ENCODE measurements at regions not wholly inside any gene's neighbourhood (a gene's known extent, or its start where the extent isn't known, plus 50 kb on each side); places are given as distances from the start of the nearest gene placed in this dataset.

DNA sequence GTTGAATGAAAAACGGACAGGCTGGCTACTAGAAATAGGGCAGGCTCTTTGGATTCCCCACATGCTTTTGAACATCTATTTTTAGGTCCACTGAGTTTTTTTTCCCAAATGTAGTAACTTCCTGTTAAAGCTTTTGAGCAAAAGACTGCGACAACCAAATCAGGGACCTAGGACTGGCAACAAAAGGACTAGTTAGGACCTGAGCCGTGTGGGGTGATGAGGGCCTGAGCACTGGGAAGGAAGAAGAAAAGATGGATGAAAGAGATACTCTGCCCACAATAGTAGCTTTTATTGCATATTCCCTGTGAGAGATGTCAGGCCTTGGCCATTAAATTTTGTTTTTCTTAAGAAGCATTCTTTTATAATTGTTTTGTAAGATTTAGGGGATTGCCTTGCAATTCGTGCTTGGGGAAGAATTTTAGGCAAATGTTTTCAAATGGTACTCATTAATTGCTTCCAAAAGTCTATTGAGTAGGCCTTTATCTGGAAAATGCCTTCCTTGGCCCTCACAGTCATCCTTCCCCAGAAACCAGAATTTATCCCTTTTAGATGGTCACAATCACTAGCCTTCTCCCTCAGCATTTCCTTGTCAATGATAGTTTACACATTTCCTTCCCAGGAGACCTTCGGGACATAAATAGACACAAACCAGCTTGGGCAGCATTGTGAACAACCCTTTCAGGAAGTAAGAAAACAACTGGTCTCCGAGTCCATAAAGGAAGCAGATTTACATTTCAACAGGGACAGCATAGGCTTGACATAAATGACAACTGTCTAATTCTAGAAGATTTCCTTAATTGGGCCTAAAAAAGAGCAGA, 166.5 kb downstream of the RMI1 start:
- Mint-ChIP-seq H3K36me3 (peaks cover 0 to 4% (median 0%) of the 10 kb centered on the region in 3 donors), H3K4me1 (no peaks in the 10 kb centered on the region)

DNA sequence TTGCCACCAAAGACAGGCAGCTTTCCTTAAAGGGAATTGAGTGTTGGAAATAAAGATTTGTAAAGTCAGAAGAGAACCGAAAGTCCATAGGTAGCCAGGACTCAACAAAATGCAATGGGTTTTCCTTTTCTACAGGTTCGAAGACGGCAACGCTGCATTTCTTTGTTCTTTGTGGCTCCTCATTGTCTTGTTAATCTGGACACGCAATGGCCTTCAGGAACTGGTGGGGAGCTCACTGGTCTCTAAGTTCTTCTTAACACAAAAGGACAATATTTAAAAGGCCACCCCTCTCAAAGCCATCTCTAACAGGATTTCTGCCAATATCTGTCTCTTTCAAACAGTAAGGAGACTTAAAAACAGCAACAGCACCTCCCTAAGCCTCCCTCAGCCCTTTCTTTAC, 170.6 kb downstream of the RMI1 start:
- POLR2A ChIA-PET, result no interaction called here
- Mint-ChIP-seq H3K27ac (no peak overlapping the region), H3K4me3 (no peak overlapping the region), H3K27me3 (peaks cover 0 to 11% of the 10 kb centered on the region in 2 donors), H3K9me3 (no peaks in the 10 kb centered on the region), H3K36me3 (no peaks in the 10 kb centered on the region), H3K4me1 (no peaks in the 10 kb centered on the region)
- no peaks in the 10 kb centered on the region for H3K27me3 ChIP-seq (ENCODE audit: insufficient read depth, low read length, poor library complexity, severe bottlenecking)
- no peak for DNase-seq
- H3K9me3 ChIP-seq (ENCODE audit: low read length), result no peaks in the 10 kb centered on the region
- H3K36me3 ChIP-seq (ENCODE audit: insufficient read depth, low read length), result no peaks in the 10 kb centered on the region
- CTCF ChIA-PET, result no interaction called here
- no peak overlapping the region for H3K4me3 ChIP-seq (ENCODE audit: low read length)
- no peaks in the 10 kb centered on the region for H3K4me1 ChIP-seq (ENCODE audit: insufficient read depth, low read length)
- H3K27ac ChIP-seq (ENCODE audit: low read depth, low read length), result no peak overlapping the region

More for the DNA sequence above, 166.5 kb downstream of the RMI1 start:
- CTCF ChIA-PET, result interaction anchor here (1.4 kb wide), 1 partner anchor 25 kb away, joined by 4 read pairs; no protein-coding TSS in a partner anchor
- peaks cover 9 to 23% of the 10 kb centered on the region in 2 donors for H3K27me3 Mint-ChIP-seq
- H3K27me3 ChIP-seq (ENCODE audit: insufficient read depth, low read length, poor library complexity, severe bottlenecking), result peaks cover 4% of the 10 kb centered on the region
- peaks cover 0 to 2% (median 0%) of the 10 kb centered on the region in 5 donors for H3K9me3 Mint-ChIP-seq
- POLR2A ChIA-PET, result no interaction called here
- H3K4me1 ChIP-seq (ENCODE audit: insufficient read depth, low read length), result no peaks in the 10 kb centered on the region
- peak overlapping the region in 1 of 8 donors; percentile 73 for H3K27ac Mint-ChIP-seq
- no peaks in the 10 kb centered on the region for H3K9me3 ChIP-seq (ENCODE audit: low read length)
- no peak overlapping the region for H3K27ac ChIP-seq (ENCODE audit: low read depth, low read length)
- H3K4me3 ChIP-seq (ENCODE audit: low read length), result no peak overlapping the region
- no peak for DNase-seq
- H3K36me3 ChIP-seq (ENCODE audit: insufficient read depth, low read length), result no peaks in the 10 kb centered on the region
- no peak overlapping the region for H3K4me3 Mint-ChIP-seq

DNA sequence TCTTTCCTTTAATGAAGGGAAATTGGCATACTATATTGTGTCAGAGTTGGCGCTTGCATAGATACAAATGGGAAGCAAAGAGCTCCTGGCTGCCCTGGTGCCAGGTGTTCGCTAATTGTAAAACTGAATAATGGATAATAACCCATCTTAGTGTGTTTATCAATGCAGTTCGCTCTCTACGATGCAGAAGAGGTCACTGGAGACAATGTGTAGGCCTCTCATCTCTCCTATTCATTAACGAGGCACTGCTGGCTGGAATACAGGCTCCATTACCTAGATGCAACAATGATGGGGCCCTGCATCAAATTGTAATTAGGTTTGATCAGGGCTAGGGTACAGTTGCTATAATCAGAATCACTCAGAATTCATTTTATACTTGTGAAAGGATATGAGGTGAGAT, 171.0 kb downstream of the RMI1 start:
- Histone ChIP-seq H3K36me3 (ENCODE audit: insufficient read depth, low read length) (no peaks in the 10 kb centered on the region), H3K4me3 (ENCODE audit: low read length) (no peak overlapping the region), H3K9me3 (ENCODE audit: low read length) (no peaks in the 10 kb centered on the region), H3K27me3 (ENCODE audit: insufficient read depth, low read length, poor library complexity, severe bottlenecking) (no peaks in the 10 kb centered on the region), H3K27ac (ENCODE audit: low read depth, low read length) (no peak overlapping the region), H3K4me1 (ENCODE audit: insufficient read depth, low read length) (no peaks in the 10 kb centered on the region)
- ChIA-PET POLR2A (no interaction called here), CTCF (no interaction called here)
- Mint-ChIP-seq H3K36me3 (no peaks in the 10 kb centered on the region), H3K27ac (no peak overlapping the region), H3K4me3 (no peak overlapping the region), H3K9me3 (no peaks in the 10 kb centered on the region), H3K4me1 (no peaks in the 10 kb centered on the region), H3K27me3 (peaks cover 0 to 11% of the 10 kb centered on the region in 2 donors)
- no peak for DNase-seq

DNA sequence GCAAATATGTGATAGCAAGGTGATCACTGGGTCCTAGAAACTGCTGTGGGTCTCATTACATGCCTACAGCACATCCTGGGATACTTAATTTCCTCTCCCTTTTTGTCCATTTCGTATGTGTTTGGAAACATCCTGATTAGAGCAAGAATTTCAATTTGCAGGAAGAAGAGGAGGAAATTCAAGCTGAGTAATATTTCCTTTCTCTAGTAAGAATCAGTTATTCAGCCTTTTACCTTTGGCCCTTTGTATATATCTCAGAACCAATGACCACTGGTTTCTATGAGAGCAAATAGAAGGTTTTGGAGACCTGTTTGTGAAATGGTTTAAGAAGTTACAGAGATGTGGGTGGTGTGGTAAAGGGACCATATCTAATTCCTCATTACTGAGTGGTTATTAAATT, 171.6 kb downstream of the RMI1 start:
- H3K27me3 ChIP-seq (ENCODE audit: insufficient read depth, low read length, poor library complexity, severe bottlenecking), result no peaks in the 10 kb centered on the region
- POLR2A ChIA-PET, result no interaction called here
- H3K4me3 ChIP-seq (ENCODE audit: low read length), result no peak overlapping the region
- no peaks in the 10 kb centered on the region for H3K36me3 ChIP-seq (ENCODE audit: insufficient read depth, low read length)
- no peak for DNase-seq
- CTCF ChIA-PET, result no interaction called here
- no peaks in the 10 kb centered on the region for H3K4me1 Mint-ChIP-seq
- H3K36me3 Mint-ChIP-seq, result no peaks in the 10 kb centered on the region
- no peaks in the 10 kb centered on the region for H3K9me3 Mint-ChIP-seq
- no peak overlapping the region for H3K4me3 Mint-ChIP-seq
- no peaks in the 10 kb centered on the region for H3K4me1 ChIP-seq (ENCODE audit: insufficient read depth, low read length)
- no peaks in the 10 kb centered on the region for H3K9me3 ChIP-seq (ENCODE audit: low read length)
- H3K27ac Mint-ChIP-seq, result no peak overlapping the region
- no peak overlapping the region for H3K27ac ChIP-seq (ENCODE audit: low read depth, low read length)
- H3K27me3 Mint-ChIP-seq, result peaks cover 0 to 11% of the 10 kb centered on the region in 2 donors

DNA sequence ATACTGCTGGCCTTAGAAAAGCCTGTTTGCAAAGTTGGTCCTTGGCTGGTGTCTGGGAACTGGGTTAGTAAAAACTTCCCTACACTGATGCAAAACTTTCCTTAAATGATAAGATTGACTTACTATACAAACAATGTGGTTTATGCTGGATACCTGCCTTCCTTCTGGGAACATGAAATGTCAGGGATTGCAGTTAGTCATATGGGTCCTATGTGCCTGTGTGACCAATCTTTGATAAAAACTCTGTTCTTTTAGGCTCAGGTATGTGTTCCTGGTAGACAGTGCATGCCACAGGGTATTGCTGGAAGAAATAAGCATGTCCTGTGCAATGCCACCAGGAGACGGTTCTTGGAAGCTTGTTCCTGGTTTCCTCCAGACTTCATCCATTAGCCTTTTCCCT, 173.3 kb downstream of the RMI1 start:
- Mint-ChIP-seq H3K27ac (no peak overlapping the region), H3K4me3 (no peak overlapping the region), H3K9me3 (no peaks in the 10 kb centered on the region), H3K36me3 (no peaks in the 10 kb centered on the region), H3K4me1 (no peaks in the 10 kb centered on the region), H3K27me3 (peaks cover 0 to 16% of the 10 kb centered on the region in 2 donors)
- ChIA-PET CTCF (no interaction called here), POLR2A (no interaction called here)
- no peak for DNase-seq
- Histone ChIP-seq H3K9me3 (ENCODE audit: low read length) (no peaks in the 10 kb centered on the region), H3K36me3 (ENCODE audit: insufficient read depth, low read length) (no peaks in the 10 kb centered on the region), H3K27ac (ENCODE audit: low read depth, low read length) (no peak overlapping the region), H3K27me3 (ENCODE audit: insufficient read depth, low read length, poor library complexity, severe bottlenecking) (no peaks in the 10 kb centered on the region), H3K4me3 (ENCODE audit: low read length) (no peak overlapping the region), H3K4me1 (ENCODE audit: insufficient read depth, low read length) (no peaks in the 10 kb centered on the region)

DNA sequence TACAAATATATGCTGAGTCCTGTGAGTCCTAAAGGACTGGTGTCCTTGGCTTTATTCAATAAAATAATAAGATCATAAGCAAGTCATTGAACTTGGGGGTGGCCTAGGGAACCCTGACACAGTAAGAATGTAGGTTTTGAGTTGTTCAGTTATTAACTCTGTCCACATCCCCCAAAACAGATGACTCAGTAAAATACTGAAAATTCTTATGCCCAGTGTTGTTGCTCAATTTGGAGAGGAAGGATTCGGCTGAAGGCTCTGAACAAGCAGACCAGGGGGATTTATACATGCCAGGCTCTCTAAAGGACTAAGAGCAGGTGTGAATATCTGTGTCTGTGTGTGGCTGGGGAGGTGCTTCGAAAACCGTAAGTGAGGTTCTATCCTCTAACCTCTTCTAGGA, 173.7 kb downstream of the RMI1 start:
- Mint-ChIP-seq H3K9me3 (no peaks in the 10 kb centered on the region), H3K27me3 (peaks cover 0 to 18% of the 10 kb centered on the region in 2 donors), H3K4me1 (no peaks in the 10 kb centered on the region), H3K36me3 (no peaks in the 10 kb centered on the region), H3K27ac (peak overlapping the region in 1 of 8 donors; percentile 19), H3K4me3 (no peak overlapping the region)
- Histone ChIP-seq H3K4me3 (ENCODE audit: low read length) (no peak overlapping the region), H3K9me3 (ENCODE audit: low read length) (no peaks in the 10 kb centered on the region), H3K27ac (ENCODE audit: low read depth, low read length) (no peak overlapping the region), H3K27me3 (ENCODE audit: insufficient read depth, low read length, poor library complexity, severe bottlenecking) (no peaks in the 10 kb centered on the region), H3K36me3 (ENCODE audit: insufficient read depth, low read length) (no peaks in the 10 kb centered on the region), H3K4me1 (ENCODE audit: insufficient read depth, low read length) (no peaks in the 10 kb centered on the region)
- ChIA-PET CTCF (no interaction called here), POLR2A (no interaction called here)
- DNase-seq, result no peak

DNA sequence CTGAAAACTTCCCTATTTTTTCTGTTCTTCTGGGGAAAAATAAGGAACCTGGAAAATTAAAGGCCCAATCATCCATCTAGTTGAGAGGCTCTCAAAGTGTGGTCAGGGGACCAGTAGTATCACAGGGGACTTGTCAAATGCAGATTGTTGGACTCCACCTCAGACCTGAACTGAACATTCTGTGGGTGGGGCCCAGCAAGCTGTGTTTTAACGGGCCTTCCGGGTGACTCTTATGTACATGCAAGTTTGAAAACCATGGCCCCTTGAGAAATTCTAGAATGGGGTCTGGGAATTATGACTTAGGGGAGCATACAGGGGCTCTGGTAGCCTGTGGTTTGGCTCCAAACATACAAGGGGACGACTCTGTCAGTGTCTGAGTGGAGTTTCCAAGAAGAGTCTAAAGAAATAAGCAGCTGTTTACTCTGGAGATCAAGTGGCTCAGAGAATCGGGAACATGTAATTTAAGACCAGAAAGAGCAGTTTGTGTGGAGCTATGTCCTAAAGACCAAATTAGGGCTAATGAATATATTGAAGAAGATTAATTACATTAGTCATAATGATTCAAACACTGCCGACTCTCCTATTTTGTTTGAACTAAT, 177.4 kb downstream of the SLC28A3 start:
- H3K27ac ChIP-seq (ENCODE audit: low read depth, low read length), result no peak overlapping the region
- H3K4me3 ChIP-seq (ENCODE audit: low read length), result no peak overlapping the region
- H3K27me3 ChIP-seq (ENCODE audit: insufficient read depth, low read length, poor library complexity, severe bottlenecking), result peaks cover 6% of the 10 kb centered on the region
- H3K36me3 ChIP-seq (ENCODE audit: insufficient read depth, low read length), result no peaks in the 10 kb centered on the region
- no peaks in the 10 kb centered on the region for H3K9me3 ChIP-seq (ENCODE audit: low read length)
- peaks cover 13 to 42% of the 10 kb centered on the region in 2 donors for H3K27me3 Mint-ChIP-seq
- no peaks in the 10 kb centered on the region for H3K9me3 Mint-ChIP-seq
- no peak for DNase-seq
- H3K4me3 Mint-ChIP-seq, result no peak overlapping the region
- no peaks in the 10 kb centered on the region for H3K4me1 Mint-ChIP-seq
- POLR2A ChIA-PET, result no interaction called here
- H3K4me1 ChIP-seq (ENCODE audit: insufficient read depth, low read length), result no peaks in the 10 kb centered on the region
- H3K27ac Mint-ChIP-seq, result no peak overlapping the region
- CTCF ChIA-PET, result interaction anchor here (1.9 kb wide), 1 partner anchor 10 kb away, joined by 10 read pairs; no protein-coding TSS in a partner anchor
- peaks cover 0 to 2% (median 0%) of the 10 kb centered on the region in 3 donors for H3K36me3 Mint-ChIP-seq

DNA sequence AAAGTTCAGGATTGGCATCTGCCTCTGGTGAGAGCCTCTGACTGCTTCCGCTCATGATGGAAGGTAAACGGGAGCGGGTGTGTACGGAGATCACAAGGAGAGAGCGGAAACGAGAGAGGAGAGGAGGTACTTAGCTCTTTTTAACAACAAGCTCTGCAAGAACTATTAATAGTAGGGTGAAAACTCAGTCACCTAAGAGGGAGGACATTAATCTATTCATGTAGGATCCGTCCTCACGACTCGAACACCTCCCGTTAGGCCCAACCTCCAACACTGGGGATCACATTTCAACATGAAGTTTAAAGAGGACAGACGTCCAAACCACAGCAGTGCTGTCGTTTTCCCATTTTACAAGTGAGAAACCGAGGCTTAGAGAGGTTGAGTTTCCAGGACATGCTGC, 173.7 kb downstream of the SLC28A3 start:
- Mint-ChIP-seq H3K4me1 (no peaks in the 10 kb centered on the region), H3K36me3 (no peaks in the 10 kb centered on the region), H3K27me3 (peaks cover 8 to 15% of the 10 kb centered on the region in 2 donors), H3K27ac (peak overlapping the region in 1 of 8 donors; percentile 61), H3K4me3 (no peak overlapping the region), H3K9me3 (no peaks in the 10 kb centered on the region)
- POLR2A ChIA-PET, result no interaction called here
- no peak overlapping the region for H3K4me3 ChIP-seq (ENCODE audit: low read length)
- no peaks in the 10 kb centered on the region for H3K36me3 ChIP-seq (ENCODE audit: insufficient read depth, low read length)
- no peak for DNase-seq
- CTCF ChIA-PET, result no interaction called here
- no peaks in the 10 kb centered on the region for H3K27me3 ChIP-seq (ENCODE audit: insufficient read depth, low read length, poor library complexity, severe bottlenecking)
- no peak overlapping the region for H3K27ac ChIP-seq (ENCODE audit: low read depth, low read length)
- H3K9me3 ChIP-seq (ENCODE audit: low read length), result no peaks in the 10 kb centered on the region
- no peaks in the 10 kb centered on the region for H3K4me1 ChIP-seq (ENCODE audit: insufficient read depth, low read length)
